Neural cell (in vitro differentiated cells): ENCODE measurements at regions not wholly inside any gene's neighbourhood (a gene's known extent, or its start where the extent isn't known, plus 50 kb on each side); places are given as distances from the start of the nearest gene placed in this dataset.

ENCODE experiments used
- H2AFZ ChIP-seq: fragments of 200-600, 300-800 bp; sonication (generic), shearing (Covaris generic); 2 replicates; pipeline ENCODE4 v1.6.0; 2014; ENCODE audit warnings: low read depth, mild to moderate bottlenecking, antibody characterized with exemption, low read length, moderate library complexity
- H3F3A ChIP-seq: fragments of 200-600 bp; shearing (Covaris generic); 2 replicates; pipeline ENCODE4 v1.6.1; 2016; ENCODE audit warnings: mild to moderate bottlenecking, moderate library complexity, mixed read lengths, antibody characterized with exemption, low read length; ENCODE audit not compliant: insufficient read depth, poor library complexity, severe bottlenecking
- H3K27ac ChIP-seq: fragments of 200-600, 300-800 bp; sonication (generic), shearing (Covaris generic); 2 replicates; pipeline ENCODE4 v1.5.1; 2014; ENCODE audit warnings: mild to moderate bottlenecking, low read length, moderate library complexity
- H3K27me3 ChIP-seq: fragments of 300-800, 200-600 bp; sonication (generic), shearing (Covaris generic); 2 replicates; pipeline ENCODE4 v1.6.0; 2014; ENCODE audit warnings: mild to moderate bottlenecking, low read depth, low read length, moderate library complexity; ENCODE audit not compliant: insufficient read depth
- H3K36me3 ChIP-seq: fragments of 300-800, 200-600 bp; sonication (generic), shearing (Covaris generic); 2 replicates; pipeline ENCODE4 v1.5.1; 2014; ENCODE audit warnings: mild to moderate bottlenecking, antibody characterized with exemption, low read length, moderate library complexity; ENCODE audit not compliant: insufficient read depth
- H3K4me2 ChIP-seq: fragments of 300-800, 200-600 bp; sonication (generic), shearing (Covaris generic); 2 replicates; pipeline ENCODE4 v1.6.0; 2014; ENCODE audit warnings: mild to moderate bottlenecking, low read length
- H3K4me3 ChIP-seq: fragments of 300-800, 200-600 bp; sonication (generic), shearing (Covaris generic); 2 replicates; pipeline ENCODE4 v1.5.1; 2014; ENCODE audit warnings: mild to moderate bottlenecking, low read length, moderate library complexity
- H3K79me2 ChIP-seq: fragments of 200-600 bp; shearing (Covaris generic); replicated peaks from 2 replicates; pipeline ENCODE4 v1.6.0; 2014; ENCODE audit warnings: mild to moderate bottlenecking, low read length, moderate library complexity; ENCODE audit not compliant: insufficient read depth
- H3K9ac ChIP-seq: fragments of 300-800, 200-600 bp; sonication (generic), shearing (Covaris generic); 2 replicates; pipeline ENCODE4 v1.6.1; 2016; ENCODE audit warnings: mild to moderate bottlenecking, low read length, mixed read lengths
- H3K9me2 ChIP-seq: fragments of 200-600 bp; shearing (Covaris generic); 2 replicates; pipeline ENCODE4 v1.6.1; 2016; ENCODE audit warnings: mild to moderate bottlenecking, low read length, mixed read lengths; ENCODE audit not compliant: insufficient read depth
- H3K9me3 ChIP-seq: fragments of 200-600, 300-800 bp; sonication (generic), shearing (Covaris generic); 2 replicates; pipeline ENCODE4 v1.6.1; 2016; ENCODE audit warnings: mild to moderate bottlenecking, mixed run types, low read length, moderate library complexity, mixed read lengths
- H4K20me1 ChIP-seq: fragments of 200-600 bp; shearing (Covaris generic); 2 replicates; pipeline ENCODE4 v1.6.1; 2016; ENCODE audit warnings: mild to moderate bottlenecking, mixed run types; ENCODE audit not compliant: insufficient read depth
- CTCF ChIP-seq: fragments of 450-650 bp; IDR thresholded peaks from 2 replicates; pipeline ENCODE4 v1.5.1; 2014; ENCODE audit warnings: antibody characterized with exemption, mild to moderate bottlenecking, moderate library complexity; ENCODE audit not compliant: poor library complexity, severe bottlenecking
- EP300 ChIP-seq: fragments of 450-650 bp; conservative IDR thresholded peaks from 2 replicates; pipeline ENCODE4 v1.6.1; 2014; ENCODE audit warnings: antibody characterized with exemption, mild to moderate bottlenecking, moderate library complexity; ENCODE audit not compliant: poor library complexity, severe bottlenecking
- EZH2 ChIP-seq: fragments of 200-600, 300-800 bp; shearing (Covaris generic), sonication (generic); IDR thresholded peaks from 2 replicates; pipeline ENCODE4 v1.6.1; 2014; ENCODE audit warnings: antibody characterized with exemption, low read length, borderline replicate concordance, mild to moderate bottlenecking; ENCODE audit not compliant: insufficient read depth, poor library complexity, severe bottlenecking
- MXI1 ChIP-seq: fragments of 450-650 bp; conservative IDR thresholded peaks from 2 replicates; pipeline ENCODE4 v1.6.1; 2014; ENCODE audit warnings: antibody characterized with exemption, mild to moderate bottlenecking; ENCODE audit not compliant: poor library complexity, severe bottlenecking
- POLR2AphosphoS5 ChIP-seq: IDR thresholded peaks from 2 replicates; pipeline ENCODE4 v1.6.1; 2012
- RAD21 ChIP-seq: fragments of 450-650 bp; conservative IDR thresholded peaks from 2 replicates; pipeline ENCODE4 v1.6.1; 2014; ENCODE audit warnings: antibody characterized with exemption, mild to moderate bottlenecking, moderate library complexity
- REST ChIP-seq: IDR thresholded peaks from 2 replicates; pipeline ENCODE4 v1.6.1; 2012; ENCODE audit warnings: borderline replicate concordance
- SMC3 ChIP-seq: fragments of 450-650 bp; conservative IDR thresholded peaks from 2 replicates; pipeline ENCODE4 v1.6.1; 2014; ENCODE audit warnings: antibody characterized with exemption, mild to moderate bottlenecking, moderate library complexity; ENCODE audit not compliant: poor library complexity
- TAF1 ChIP-seq: IDR thresholded peaks from 2 replicates; pipeline ENCODE4 v1.6.1; 2012; ENCODE audit warnings: low read depth

GRCh38 chr6:25169961-25170360 lies 109.2 kb upstream of the CARMIL1 start:
- Histone ChIP-seq H3K27me3 (no peaks in the 10 kb centered on the region), H3F3A (no peaks in the 10 kb centered on the region), H3K9me3 (no peaks in the 10 kb centered on the region), H3K9me2 (no peaks in the 10 kb centered on the region), H3K9ac (no peak overlapping the region), H3K4me3 (no peak overlapping the region), H3K36me3 (no peaks in the 10 kb centered on the region), H2AFZ (no peak overlapping the region), H4K20me1 (no peaks in the 10 kb centered on the region), H3K79me2 (no peaks in the 10 kb centered on the region), H3K4me2 (no peak overlapping the region), H3K27ac (no peak overlapping the region)
- TF ChIP-seq REST (no peak), RAD21 (no peak), TAF1 (no peak), EZH2 (no peak), CTCF (no peak), EP300 (no peak)

GRCh38 chr6:25170640-25171039 lies 108.5 kb upstream of the CARMIL1 start:
- Histone ChIP-seq H3K9ac (no peak overlapping the region), H3K9me2 (no peaks in the 10 kb centered on the region), H3K4me3 (no peak overlapping the region), H3K27me3 (no peaks in the 10 kb centered on the region), H4K20me1 (no peaks in the 10 kb centered on the region), H2AFZ (no peak overlapping the region), H3K27ac (no peak overlapping the region), H3K36me3 (no peaks in the 10 kb centered on the region), H3K79me2 (no peaks in the 10 kb centered on the region), H3K4me2 (no peak overlapping the region), H3K9me3 (no peaks in the 10 kb centered on the region), H3F3A (no peaks in the 10 kb centered on the region)
- TF ChIP-seq POLR2AphosphoS5 (no peak), EZH2 (no peak), MXI1 (no peak), RAD21 (no peak), CTCF (no peak), REST (no peak), SMC3 (no peak), EP300 (no peak), TAF1 (no peak)
